HG02852 (cell line): ENCODE measurements at regions not wholly inside any gene's neighbourhood (a gene's known extent, or its start where the extent isn't known, plus 50 kb on each side); places are given as distances from the start of the nearest gene placed in this dataset.
A peak's percentile ranks its signal among the peaks of the same experiment; 100 is the strongest.

Experiments used
- ATAC-seq: cut with Tn5 transposase; IDR thresholded peaks from one replicate; pipeline ENCODE4 v1.9.1; 2021; ENCODE audit warnings: mild to moderate bottlenecking, moderate library complexity; ENCODE audit not compliant: unreplicated experiment

GRCh38 chr5:158080112-158080511 is 221.2 kb upstream of the CLINT1 start:
- no peak for ATAC-seq

- no peak for ATAC-seq
Measured at GRCh38 chr5:158079097-158079496, 220.2 kb upstream of the CLINT1 start.

GRCh38 chr5:158074992-158075769 is 216.2 kb upstream of the CLINT1 start:
- peak; percentile 76 for ATAC-seq

GRCh38 chr5:158074597-158074991 is 215.6 kb upstream of the CLINT1 start:
- no peak for ATAC-seq

- no peak for ATAC-seq
Measured at GRCh38 chr5:158070859-158071258, 211.9 kb upstream of the CLINT1 start.

GRCh38 chr5:158069838-158070237 is 210.9 kb upstream of the CLINT1 start:
- no peak for ATAC-seq

GRCh38 chr5:158068964-158069363 is 210.0 kb upstream of the CLINT1 start:
- no peak for ATAC-seq

- ATAC-seq = no peak
Measured at GRCh38 chr5:158066076-158066475, 207.1 kb upstream of the CLINT1 start.

GRCh38 chr5:158064334-158065123 is 205.6 kb upstream of the CLINT1 start:
- no peak for ATAC-seq

- ATAC-seq = no peak
Measured at GRCh38 chr5:158063052-158063451, 204.1 kb upstream of the CLINT1 start.

GRCh38 chr5:158061451-158061850 is 202.5 kb upstream of the CLINT1 start:
- ATAC-seq = no peak

GRCh38 chr5:158060212-158060611 is 201.3 kb upstream of the CLINT1 start:
- ATAC-seq = no peak

GRCh38 chr5:158058208-158059120 is 199.5 kb upstream of the CLINT1 start:
- ATAC-seq = no peak

GRCh38 chr5:158056130-158056825 is 197.3 kb upstream of the CLINT1 start:
- no peak for ATAC-seq

GRCh38 chr5:158055111-158055501 is 196.2 kb upstream of the CLINT1 start:
- ATAC-seq = no peak

- no peak for ATAC-seq
Measured at GRCh38 chr5:158054223-158055110, 195.5 kb upstream of the CLINT1 start.

- no peak for ATAC-seq
Measured at GRCh38 chr5:158051036-158051435, 192.1 kb upstream of the CLINT1 start.

- ATAC-seq = no peak
Measured at GRCh38 chr5:158050421-158050820, 191.5 kb upstream of the CLINT1 start.

GRCh38 chr5:158049459-158049858 is 190.5 kb upstream of the CLINT1 start:
- ATAC-seq = no peak

- no peak for ATAC-seq
Measured at GRCh38 chr5:158045696-158046095, 186.8 kb upstream of the CLINT1 start.
